Inflammatory macrophage treated with lipopolysaccharide for 4 hours (primary cell): ENCODE measurements at regions not wholly inside any gene's neighbourhood (a gene's known extent, or its start where the extent isn't known, plus 50 kb on each side); places are given as distances from the start of the nearest gene placed in this dataset.

Experiments
- DNase-seq: peaks from one replicate; pipeline ENCODE4 v3.0.0-alpha.2; 2020

GRCh38 chr1:195158091-195158490 is 1450.1 kb downstream of the KCNT2 start:
- DNase-seq: no peak

- no peak for DNase-seq
Measured at GRCh38 chr1:195153107-195153506, 1455.1 kb downstream of the KCNT2 start.

- no peak for DNase-seq
Measured at GRCh38 chr1:195150768-195151167, 1457.5 kb downstream of the KCNT2 start.

GRCh38 chr1:195141294-195141693 is 1466.9 kb downstream of the KCNT2 start:
- no peak for DNase-seq

GRCh38 chr1:195130598-195130997 is 1477.6 kb downstream of the KCNT2 start:
- DNase-seq: no peak

- no peak for DNase-seq
Measured at GRCh38 chr1:195122497-195122896, 1485.7 kb downstream of the KCNT2 start.

- no peak for DNase-seq
Measured at GRCh38 chr1:195113471-195113870, 1494.8 kb downstream of the KCNT2 start.

- DNase-seq: no peak
Measured at GRCh38 chr1:195105773-195106172, 1502.5 kb downstream of the KCNT2 start.

- no peak for DNase-seq
Measured at GRCh38 chr1:195105281-195105680, 1503.0 kb downstream of the KCNT2 start.

- DNase-seq: no peak
Measured at GRCh38 chr1:195097316-195097715, 1510.9 kb downstream of the KCNT2 start.

- no peak for DNase-seq
Measured at GRCh38 chr1:195096051-195096521, 1512.2 kb downstream of the KCNT2 start.

GRCh38 chr1:195085196-195085595 is 1523.0 kb downstream of the KCNT2 start:
- DNase-seq: no peak

GRCh38 chr1:195082183-195082582 is 1526.1 kb downstream of the KCNT2 start:
- DNase-seq: no peak

- DNase-seq: no peak
Measured at GRCh38 chr1:195076682-195077081, 1531.6 kb downstream of the KCNT2 start.

- no peak for DNase-seq
Measured at GRCh38 chr1:195075973-195076372, 1532.3 kb downstream of the KCNT2 start.

- no peak for DNase-seq
Measured at GRCh38 chr1:195071461-195071860, 1536.8 kb downstream of the KCNT2 start.

- no peak for DNase-seq
Measured at GRCh38 chr1:195065437-195065836, 1542.8 kb downstream of the KCNT2 start.

GRCh38 chr1:195064358-195064757 is 1543.9 kb downstream of the KCNT2 start:
- no peak for DNase-seq

GRCh38 chr1:195054217-195054687 is 1554.0 kb downstream of the KCNT2 start:
- no peak for DNase-seq

- DNase-seq: no peak
Measured at GRCh38 chr1:195053478-195053877, 1554.8 kb downstream of the KCNT2 start.

- DNase-seq: no peak
Measured at GRCh38 chr1:195047772-195048171, 1560.5 kb downstream of the KCNT2 start.

- no peak for DNase-seq
Measured at GRCh38 chr1:195045072-195045471, 1563.2 kb downstream of the KCNT2 start.

- no peak for DNase-seq
Measured at GRCh38 chr1:195030793-195031192, 1577.4 kb downstream of the KCNT2 start.

GRCh38 chr1:195026792-195027191 is 1581.4 kb downstream of the KCNT2 start:
- DNase-seq: no peak

GRCh38 chr1:195019385-195019784 is 1588.9 kb downstream of the KCNT2 start:
- DNase-seq: no peak

- DNase-seq: no peak
Measured at GRCh38 chr1:195012995-195013394, 1595.2 kb downstream of the KCNT2 start.
